Activated effector memory CD4-positive, alpha-beta T cell treated with anti-CD3 and anti-CD28 coated beads, Interleukin-2, amount 50 U/mL, for 16 hours (primary cell): ENCODE measurements at regions not wholly inside any gene's neighbourhood (a gene's known extent, or its start where the extent isn't known, plus 50 kb on each side); places are given as distances from the start of the nearest gene placed in this dataset.
"Not testable (repeated sequence)": the region's sequence is repeated elsewhere in the genome, so short reads cannot be mapped to it uniquely, and the experiment has no call there.

ENCODE experiments used
- DNase-seq: peaks from one replicate; pipeline ENCODE4 v3.0.0-alpha.2; 2020

- not testable (repeated sequence) for DNase-seq
Measured at GRCh38 chr9:26664087-26664773, 228.4 kb downstream of the CAAP1 start.

DNA sequence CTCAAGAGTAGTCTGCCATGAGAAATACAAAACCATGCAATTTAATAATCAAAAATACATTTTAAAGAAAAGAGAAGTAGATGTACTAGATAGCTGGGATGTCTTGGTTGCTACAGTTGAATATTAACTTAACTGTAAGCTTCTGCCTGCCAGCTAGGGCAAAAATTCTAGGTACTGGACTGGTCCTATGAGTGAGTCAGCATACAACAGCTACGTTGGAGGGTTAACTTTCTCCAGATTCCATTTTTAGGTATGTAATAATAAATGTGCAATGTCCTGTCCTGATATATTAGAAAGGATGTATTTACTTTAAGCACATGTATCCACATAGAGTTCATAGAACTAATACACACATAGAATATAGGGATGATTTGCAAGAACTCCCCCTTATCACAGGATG is 230.1 kb downstream of the CAAP1 start:
- DNase-seq = no peak

DNA sequence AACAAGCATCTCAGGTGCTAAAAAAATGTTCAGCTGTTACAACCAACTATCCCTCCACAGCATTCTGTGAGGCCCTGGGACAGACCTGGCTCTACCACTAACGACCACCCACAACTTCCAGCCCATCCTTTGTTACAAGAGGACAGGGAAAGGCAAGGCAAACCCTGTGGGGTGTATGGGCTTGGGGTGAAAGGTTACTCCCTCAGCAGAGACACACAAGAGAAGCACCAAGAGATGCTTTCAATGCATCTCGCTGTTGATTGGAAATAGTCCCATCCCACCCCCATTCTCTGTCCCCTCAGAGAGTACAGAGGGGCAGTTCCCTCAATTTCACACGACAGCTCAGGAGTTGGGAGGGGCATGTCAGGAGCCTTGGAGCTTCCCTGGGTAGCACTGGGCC is 234.1 kb downstream of the CAAP1 start:
- no peak for DNase-seq

- DNase-seq = no peak
Measured at GRCh38 chr9:26657958-26658357, 234.6 kb downstream of the CAAP1 start.

GRCh38 chr9:26656003-26656870 is 236.4 kb downstream of the CAAP1 start:
- DNase-seq = no peak

DNA sequence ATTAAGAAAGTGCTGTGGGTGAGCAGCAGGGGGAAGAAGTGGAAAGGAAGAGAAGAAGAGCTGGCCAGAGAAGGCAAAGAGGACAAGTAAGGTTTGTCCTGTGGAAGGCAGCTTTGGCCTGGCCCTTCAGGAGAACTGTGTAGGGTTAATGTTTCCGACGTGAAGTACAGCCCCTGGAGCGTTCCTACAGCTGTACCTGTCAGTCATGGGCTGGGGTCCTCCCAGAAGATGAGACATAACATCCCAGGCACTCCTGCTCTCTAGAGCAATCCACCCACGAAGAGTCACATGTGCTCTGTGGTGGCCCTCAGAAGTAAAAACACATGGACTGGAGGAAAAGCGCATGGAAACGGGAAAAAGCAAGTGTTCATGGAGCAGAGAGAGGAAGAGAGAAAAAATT is 237.4 kb downstream of the CAAP1 start:
- DNase-seq = no peak

DNA sequence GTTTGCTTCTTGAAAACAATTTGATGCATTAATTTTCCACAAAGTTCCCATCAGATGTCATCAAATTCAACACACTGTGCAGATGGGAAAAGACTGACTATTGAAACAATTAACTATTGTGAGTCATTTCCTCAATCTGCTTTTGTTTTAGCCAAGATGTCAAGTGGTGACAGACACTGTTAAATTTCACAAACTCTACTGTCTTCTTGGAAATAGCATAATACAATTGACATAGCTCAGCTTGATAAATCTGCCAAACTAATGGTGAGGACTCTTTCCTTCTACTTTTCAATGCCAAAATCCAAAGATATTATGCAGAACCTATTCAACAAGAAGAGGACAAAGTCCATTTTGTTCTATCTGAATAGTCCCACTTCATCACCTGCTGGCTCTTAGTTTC is 242.3 kb downstream of the CAAP1 start:
- DNase-seq = no peak

DNA sequence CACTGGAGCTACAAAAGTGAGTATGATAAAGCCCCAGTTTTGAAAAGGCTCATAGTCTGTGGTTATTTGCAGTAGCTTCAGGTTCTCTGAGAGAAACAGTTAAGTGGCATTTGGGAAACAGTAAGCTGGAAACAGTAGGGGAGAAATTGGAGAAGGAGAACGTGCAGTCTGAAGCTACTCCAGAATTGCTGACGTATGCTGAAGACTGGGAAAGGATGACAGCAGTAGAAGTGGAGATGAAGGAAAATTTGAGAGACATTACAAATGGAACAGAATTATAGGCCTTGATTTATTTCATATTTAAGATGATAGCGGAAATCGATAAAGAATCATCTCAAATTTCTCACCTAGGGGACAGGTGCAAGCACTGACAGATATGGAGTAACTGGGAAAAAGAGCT is 248.8 kb downstream of the CAAP1 start:
- DNase-seq = no peak

GRCh38 chr9:26639761-26640160 is 252.8 kb downstream of the CAAP1 start:
- no peak for DNase-seq

GRCh38 chr9:26637101-26637500 is 255.5 kb downstream of the CAAP1 start:
- DNase-seq = no peak

GRCh38 chr9:26613851-26614350 is 278.7 kb downstream of the CAAP1 start:
- not testable (repeated sequence) for DNase-seq

DNA sequence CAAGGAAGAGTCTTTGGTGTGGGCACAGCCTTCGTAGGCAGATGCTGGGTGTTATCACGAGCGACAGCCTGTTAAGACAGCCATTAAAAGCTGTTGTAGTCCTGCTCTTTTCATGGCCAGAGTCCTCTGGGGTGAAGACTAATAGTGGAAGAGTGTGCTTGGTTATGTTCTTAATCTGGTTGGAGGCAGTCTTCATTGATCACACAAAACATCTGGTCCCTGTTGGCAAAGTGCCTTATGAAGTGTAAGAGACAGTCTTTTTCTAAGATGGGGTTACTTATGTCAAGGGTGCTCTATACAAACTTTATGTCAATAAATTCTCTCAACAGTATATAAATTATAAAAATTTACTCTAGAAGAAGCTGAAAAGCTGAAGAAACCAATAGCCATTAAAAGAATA is 280.4 kb downstream of the CAAP1 start:
- DNase-seq = no peak

GRCh38 chr9:26606756-26607155 is 285.8 kb downstream of the CAAP1 start:
- no peak for DNase-seq

GRCh38 chr9:26605367-26605766 is 287.2 kb downstream of the CAAP1 start:
- DNase-seq = no peak

GRCh38 chr9:26604076-26604662 is 288.4 kb downstream of the CAAP1 start:
- no peak for DNase-seq

DNA sequence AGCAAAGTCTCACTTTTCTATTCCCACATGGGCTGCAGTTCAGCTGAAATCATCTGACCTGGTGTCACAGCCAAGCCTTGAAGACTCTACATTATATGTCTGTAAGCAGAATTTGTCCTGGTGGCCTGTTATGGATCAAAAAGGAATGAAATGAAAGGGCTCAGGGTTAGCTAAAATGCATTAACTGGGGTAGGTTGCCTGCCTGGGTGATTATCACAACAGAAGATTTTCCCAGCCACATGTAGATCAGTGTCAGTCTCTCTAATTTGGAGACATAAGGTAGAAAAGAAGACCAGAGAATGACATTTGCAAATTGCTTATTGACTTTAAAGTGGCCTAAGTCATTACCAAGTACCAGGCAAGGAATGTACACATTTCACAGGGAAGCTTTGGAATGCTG is 289.0 kb downstream of the CAAP1 start:
- DNase-seq = no peak

DNA sequence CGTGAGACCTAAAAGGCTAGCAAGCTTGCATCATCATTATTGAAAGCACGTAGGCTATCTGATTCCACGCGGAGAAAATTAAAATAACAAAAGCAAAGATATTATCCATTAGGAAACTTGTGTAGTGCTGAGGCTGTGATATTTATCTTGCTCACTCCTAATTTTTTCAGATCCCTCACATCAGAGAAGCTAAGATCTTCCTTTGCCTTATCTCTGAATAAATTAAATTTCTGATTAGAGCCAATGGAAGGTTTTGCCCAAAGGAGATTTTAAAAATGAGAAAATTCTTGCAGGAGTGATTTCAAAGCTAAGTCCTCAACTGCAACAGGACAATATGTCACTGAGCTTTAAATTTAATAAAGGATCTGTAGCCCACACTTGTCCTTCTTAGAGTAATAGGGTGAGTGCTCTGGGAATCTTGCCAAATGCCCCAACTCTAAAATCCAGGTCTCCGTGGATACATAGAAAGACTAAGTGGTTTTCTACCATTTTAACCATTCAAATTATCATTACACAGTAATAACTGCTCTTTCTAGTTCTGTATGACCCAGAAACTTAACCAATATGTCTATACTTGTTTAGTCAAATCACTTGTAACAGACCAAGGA is 295.0 kb downstream of the CAAP1 start:
- DNase-seq = no peak

GRCh38 chr9:26579056-26579455 is 313.5 kb downstream of the CAAP1 start:
- no peak for DNase-seq

GRCh38 chr9:26574898-26575440 is 317.6 kb downstream of the CAAP1 start:
- DNase-seq = no peak

DNA sequence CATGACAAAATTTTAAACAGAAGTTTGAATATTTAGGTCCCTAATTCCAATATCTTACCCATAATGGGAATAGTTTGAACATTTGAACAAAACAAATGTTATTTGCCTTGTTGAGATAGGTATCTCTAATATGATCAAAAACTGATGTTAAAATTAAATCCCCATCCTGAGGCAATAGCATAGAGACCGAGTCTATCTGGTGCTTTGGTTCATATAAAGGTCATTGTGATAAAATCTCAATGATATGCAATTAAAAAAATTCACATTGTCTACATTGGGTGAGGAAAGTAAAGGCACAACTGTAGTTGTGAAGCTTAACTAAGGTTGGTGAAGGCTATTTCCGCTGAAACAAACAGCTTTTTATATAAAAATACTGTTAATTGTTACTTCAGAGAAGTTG is 318.3 kb downstream of the CAAP1 start:
- DNase-seq = no peak

DNA sequence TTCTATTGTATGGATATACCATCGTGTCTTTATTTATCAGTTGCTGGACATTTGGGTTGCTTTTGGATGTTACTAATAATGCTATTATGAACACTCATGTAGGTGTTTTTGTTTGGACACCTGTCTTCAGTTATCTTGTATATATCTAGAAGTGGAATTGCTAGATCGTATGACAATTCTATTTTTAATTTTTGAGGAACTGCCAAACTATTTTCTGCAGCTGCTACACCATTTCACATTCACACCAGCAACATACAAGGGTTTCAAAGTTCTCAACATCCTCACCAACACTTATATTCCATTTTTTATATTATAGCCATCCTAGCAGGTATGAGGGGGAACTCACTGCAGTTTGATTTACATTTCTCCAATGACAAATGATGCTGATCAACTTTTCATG is 324.6 kb downstream of the CAAP1 start:
- DNase-seq = no peak

- DNase-seq = no peak
Measured at GRCh38 chr9:26566141-26566540, 326.5 kb downstream of the CAAP1 start.

DNA sequence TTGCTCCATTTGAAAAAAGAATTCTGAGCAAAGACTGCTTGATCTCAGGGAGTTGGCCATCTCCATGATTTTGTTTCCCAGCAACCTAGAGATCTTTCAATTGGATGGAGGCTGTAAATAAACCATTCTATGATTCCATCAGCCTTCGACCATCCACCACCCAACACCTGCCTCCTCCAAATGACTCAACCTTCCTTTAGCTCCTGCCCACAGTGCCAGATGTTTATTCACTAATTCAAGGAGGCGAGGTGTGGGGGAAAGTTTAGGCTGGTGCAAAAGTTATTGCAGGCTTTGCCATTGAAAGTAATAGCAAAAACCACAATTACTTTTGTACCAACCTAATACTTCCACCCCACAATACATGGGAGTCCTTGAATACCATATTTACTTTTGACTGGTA is 327.5 kb downstream of the CAAP1 start:
- DNase-seq = no peak
